Prostate gland (tissue), 2 donors: ENCODE measurements at regions not wholly inside any gene's neighbourhood (a gene's known extent, or its start where the extent isn't known, plus 50 kb on each side); places are given as distances from the start of the nearest gene placed in this dataset.

Source experiments
- CTCF ChIP-seq, 4 experiments: fragments of 200-600 bp in 2 of 4; fragments of 450-650 bp in 2 of 4; sonication (generic) in 2 of 4; IDR thresholded peaks; 1 replicate in 3 of 4; 2 replicates in 1 of 4; pipeline ENCODE4 v1.5.1; 2016 to 2019; ENCODE audit warnings: antibody characterized with exemption in 4 of 4, mild to moderate bottlenecking in 2 of 4, moderate library complexity in 2 of 4
- POLR2A ChIP-seq: fragments of 450-650 bp; IDR thresholded peaks from one replicate; pipeline ENCODE4 v1.6.1; 2016; ENCODE audit warnings: antibody characterized with exemption, mild to moderate bottlenecking
- POLR2AphosphoS5 ChIP-seq: sonication (generic); formaldehyde crosslinking; IDR thresholded peaks from one replicate; pipeline ENCODE4 v1.6.1; 2017; ENCODE audit warnings: antibody characterized with exemption

GRCh38 chr7:10070899-10071298 lies 902.8 kb upstream of the PHF14 start:
- TF ChIP-seq POLR2A (no peak), CTCF (IDR thresholded peaks at IDR 0.05) (no peak), POLR2AphosphoS5 (no peak)
